NCI-H2081 (cell line): ENCODE measurements at regions not wholly inside any gene's neighbourhood (a gene's known extent, or its start where the extent isn't known, plus 50 kb on each side); places are given as distances from the start of the nearest gene placed in this dataset.

Experiments
- DNase-seq, 2 experiments: peaks; one replicate each; lab custom pipeline; 2025; lab: John Stamatoyannopoulos, UW

DNA sequence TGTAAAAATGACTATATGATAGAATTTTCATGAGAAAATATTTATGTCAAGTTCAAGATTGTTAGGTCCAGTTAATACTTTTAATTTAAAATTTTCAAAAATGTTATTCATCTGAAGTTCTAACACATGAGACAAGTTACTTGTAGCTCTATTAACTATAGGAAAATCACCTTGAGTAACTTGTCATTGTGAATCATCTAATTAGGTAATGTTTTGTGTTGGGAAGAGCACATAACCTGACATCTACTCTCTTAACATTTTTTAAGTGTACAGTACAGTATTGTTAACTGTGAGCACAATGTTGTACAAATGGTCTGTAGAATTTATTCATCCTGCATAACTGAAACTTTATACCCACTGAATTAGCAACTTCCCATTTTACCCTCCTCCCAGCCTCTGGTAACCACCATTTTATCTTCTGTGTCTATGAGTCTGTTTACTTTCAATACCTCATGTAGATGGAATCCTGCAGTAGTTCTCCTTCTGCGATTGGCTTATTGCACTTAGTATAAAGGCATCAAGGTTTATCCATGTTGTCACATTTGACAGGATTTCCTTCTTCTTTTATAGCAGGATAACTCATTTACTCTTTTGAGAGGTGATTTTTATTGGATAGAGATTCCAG lies 54.6 kb downstream of the ARL4A start:
- DNase-seq, result no peak

DNA sequence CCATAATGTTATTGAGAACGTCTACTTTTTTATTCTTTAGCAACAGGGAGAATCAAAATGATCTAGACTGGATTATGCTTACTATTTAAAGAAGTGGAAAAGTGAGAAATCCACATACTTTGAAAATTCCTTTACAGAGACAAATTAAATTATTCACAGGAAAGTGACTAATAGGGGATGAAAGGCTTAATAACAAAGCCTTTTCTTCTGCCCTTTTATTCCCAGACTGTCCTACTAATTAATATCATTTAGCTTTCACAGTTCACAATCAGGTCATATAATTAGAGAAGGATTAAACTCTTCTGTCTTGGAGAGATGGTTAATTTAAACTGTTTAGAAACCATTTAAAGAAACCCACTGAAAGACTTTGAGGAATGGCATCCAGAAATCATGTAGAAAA lies 58.8 kb downstream of the ARL4A start:
- DNase-seq, result no peak

DNA sequence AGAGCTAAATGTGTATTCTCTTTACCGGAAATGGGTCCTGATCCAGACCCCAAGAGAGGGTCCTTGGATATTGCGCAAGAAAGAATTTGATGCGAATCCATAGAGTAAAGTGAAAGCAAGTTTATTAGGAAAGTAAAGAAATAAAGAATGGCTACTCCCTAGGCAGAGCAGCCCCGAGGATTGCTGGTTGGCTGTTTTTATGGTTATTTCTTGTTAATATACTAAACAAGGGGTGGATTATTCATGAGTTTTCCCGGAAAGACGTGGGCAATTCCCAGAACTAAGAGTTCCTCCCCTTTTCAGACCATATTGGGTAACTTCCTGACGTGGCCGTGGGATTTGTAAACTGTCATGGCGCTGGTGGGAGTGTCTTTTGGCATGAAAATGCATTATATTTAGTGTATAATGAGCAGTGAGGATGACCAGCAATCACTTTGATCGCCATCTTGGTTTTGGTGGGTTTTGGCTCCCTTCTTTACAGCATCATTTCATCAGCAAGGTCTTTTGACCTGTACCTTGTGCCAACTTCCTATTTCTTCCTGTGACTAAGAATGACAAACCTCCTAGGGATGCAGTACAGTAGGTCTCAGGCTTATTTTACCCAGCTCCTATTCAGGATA lies 60.4 kb downstream of the ARL4A start:
- no peak for DNase-seq

DNA sequence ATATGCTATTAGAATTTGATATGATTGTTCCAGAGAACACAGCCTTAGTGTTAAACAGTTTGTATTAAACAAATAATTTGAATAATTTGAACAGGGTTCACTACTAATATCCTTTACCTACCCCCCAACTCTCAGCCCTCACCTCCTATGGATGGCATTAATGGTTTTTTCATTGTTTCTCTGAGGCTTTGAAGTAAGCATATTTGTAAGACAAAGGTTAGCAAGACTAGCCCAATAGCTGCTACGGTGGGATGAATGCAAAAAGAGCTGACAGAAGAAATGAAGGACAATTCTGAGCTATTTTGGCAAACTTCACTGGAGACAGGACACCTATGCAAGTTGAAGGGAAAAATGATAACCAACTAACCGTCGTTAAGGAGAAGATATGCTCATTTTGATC lies 61.6 kb downstream of the ARL4A start:
- no peak for DNase-seq

DNA sequence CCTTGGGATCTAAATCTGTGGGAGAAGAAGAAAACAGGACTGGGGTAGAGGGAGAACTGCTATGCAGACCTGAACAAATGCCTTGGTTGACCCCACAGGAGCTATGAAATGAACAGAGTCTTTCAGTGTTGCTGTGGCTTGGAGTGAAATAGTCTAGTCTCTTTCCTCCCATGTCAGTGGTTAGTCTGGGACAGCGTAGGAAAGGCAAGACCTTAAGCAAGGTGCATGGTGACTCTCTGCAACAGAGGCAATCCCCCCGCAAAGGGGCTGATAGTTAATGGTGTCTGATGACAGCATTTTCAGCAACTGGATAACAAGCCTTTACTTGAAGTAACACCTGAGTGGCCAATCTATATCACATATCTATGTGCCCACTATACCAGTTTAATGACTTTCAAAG lies 62.3 kb downstream of the ARL4A start:
- no peak for DNase-seq

DNA sequence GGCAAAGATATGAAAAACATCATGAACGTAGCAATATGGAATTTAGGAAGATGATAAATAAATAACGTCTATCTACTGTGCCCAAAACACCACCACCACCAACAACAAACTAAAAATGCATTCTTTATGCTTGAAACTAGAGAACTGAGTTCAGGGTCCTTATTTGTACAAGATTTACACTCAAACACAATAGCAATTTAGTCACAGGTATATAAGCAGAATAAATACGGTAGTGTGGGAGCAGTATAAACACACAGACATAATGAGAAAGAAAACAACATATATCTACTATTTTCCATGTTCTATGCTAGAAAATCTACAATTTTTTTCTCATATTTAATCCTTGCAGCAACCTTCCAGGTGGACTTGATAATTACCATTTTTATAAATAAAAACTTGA lies 64.3 kb downstream of the ARL4A start:
- no peak for DNase-seq

DNA sequence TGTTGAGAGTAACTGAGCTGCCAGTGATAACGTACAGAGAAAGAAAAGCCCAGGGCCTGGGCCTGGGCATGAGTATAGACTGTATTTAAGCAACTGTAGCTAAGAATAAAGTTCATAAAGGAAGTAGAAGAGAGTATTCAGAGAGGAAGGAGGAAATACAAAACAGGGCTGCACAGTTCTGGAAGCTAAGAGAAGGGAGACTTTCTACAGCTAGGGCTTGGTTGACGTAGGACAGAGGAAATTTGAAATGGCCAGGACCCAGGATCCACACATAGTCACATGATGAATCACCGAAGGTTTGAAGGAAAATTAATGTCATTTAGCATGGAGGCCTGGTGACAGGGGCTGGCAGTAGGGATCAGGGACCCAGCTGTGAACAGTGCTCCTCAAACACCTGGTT lies 66.7 kb downstream of the ARL4A start:
- no peak for DNase-seq

DNA sequence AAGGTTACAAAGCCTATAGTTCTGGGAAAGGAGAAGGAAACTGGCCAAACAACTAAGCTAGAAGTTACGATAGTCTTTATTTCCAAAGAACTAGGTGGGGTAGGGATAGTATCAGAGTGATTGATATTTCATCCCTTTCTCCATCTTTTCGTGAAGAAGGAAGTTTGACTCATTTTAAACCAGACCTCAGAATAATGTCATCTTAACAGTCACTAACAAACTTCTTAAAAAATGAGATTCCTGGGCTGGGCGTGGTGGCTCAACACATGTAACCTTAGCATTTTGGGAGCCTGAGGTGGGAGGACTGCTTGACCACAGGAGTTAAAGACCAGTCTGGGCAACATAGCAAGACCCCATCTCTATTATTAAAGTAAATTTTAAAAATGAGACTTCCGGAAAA lies 69.4 kb downstream of the ARL4A start:
- DNase-seq, result no peak

DNA sequence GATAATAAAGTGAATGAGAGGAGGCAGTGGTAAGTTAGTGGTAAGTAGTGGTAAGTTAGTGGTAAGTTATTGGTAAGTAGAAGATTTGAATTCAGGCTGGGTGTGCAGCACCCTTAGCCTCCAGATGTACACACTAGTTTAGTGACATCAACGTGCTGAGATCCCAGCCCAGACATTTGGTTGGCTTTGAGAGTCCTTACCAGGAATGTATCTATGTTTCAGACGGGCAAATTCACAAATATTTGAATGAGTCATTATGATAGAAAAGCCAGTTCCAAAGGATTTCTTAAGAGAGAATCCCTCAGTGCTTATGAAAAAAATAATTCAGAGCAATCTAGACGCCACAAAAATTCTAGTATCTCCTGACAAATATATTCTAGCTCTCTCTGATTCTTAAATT lies 70.0 kb downstream of the ARL4A start:
- DNase-seq, result no peak

DNA sequence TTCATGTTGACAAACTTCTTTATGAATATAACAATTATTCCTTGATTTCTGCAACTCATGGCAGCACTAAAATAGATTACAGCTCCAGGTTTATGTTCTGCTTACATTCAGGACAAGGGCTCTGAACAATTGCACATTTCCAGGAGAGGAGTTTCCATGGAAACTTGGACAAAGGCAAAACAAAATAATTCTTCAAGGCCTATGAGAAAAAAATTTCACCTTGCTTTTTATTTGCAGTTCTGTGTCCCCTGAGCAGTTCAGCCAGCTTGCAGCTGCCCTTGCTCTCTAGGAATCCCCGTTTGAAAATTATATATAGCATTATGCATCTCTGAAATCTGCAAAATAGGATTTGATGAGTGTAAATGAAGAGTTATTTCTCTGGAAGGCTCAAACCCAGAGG lies 71.7 kb downstream of the ARL4A start:
- DNase-seq, result peak; percentile 61 to 76

DNA sequence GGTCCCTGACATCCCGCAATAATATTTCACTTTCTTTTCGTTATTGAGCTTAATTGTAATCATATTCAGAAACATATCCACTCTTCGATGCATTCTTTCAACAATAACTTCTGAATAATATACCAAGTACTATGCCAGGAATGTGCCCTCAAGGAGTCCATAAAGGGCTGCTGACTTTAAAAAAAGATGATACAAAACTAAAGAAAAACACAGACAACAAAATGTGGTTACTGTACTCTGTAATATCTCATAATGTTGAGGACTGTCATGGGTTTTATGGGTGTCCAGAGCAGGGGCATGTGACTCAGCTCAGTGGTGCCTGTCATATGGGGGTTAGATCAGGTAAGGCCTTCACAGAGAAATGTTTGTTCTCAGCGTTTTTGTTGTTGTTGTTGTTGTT lies 73.7 kb downstream of the ARL4A start:
- DNase-seq, result no peak

DNA sequence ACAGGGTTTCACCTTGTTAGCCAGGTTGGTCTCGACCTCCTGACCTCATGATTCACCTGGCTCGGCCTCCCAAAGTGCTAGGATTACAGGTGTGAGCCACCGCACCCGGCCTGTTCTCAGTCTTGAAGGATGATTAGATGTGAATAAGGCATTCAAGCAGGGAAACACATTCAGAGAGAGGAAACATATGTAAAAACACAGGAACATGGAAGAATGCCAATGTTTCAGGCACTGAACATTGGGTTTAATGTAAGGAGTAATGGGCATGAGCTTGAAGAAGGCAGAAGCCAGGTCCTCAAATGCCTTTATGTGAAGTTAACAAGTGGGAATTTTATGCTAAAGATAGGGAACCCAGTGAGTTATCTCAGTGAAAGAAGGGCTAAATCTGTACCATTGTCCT lies 74.3 kb downstream of the ARL4A start:
- no peak for DNase-seq

DNA sequence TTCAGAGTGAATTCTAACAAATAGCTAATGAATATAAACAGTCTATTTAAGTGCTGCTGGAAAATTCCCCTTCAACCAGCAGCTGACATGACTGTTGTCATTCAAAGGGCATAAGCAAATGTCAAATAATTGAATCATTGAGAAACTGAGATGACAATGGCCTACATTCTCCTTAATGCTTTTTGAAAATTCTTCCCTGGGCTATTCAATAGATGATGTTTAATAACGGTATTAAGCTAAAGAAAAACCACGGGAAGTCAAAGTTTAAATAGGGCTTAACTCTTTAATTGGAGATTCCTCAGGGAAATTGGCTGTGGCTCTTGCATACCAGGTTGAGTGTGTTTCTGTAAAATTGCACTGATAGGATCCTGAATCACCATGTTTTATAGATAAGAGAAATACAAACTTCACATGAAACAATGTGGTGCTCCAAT lies 77.0 kb downstream of the ARL4A start:
- DNase-seq, result no peak

DNA sequence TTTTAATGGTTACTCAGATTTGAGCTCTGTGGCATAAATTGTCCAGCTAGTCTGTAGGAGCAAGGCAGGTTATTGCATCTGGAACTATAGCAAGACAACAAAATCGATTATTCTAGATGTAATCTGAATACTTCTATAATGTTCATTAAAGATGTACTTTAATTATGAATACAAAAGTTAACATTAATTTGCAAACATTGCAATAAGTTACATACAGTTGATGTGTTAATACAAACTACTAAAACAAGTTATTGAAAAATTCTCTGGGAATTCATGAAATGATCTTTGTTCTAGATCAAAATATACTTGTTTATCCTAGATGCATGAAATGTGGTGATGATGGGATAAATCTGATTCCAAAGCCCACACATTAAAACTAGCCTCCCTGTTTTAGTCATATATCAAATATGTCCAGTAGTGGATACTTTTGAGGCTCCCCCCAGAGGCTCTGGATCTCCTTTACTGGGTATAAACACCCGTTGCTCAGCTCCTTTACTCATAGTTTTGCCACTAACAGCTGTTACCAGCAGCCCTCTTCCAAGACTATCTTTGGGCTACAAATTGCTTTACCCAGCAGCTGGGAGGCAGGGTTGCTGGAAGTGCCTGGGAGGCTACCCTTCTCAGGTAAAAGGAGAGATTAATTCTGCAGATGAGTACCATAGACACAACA lies 78.1 kb downstream of the ARL4A start:
- no peak for DNase-seq

DNA sequence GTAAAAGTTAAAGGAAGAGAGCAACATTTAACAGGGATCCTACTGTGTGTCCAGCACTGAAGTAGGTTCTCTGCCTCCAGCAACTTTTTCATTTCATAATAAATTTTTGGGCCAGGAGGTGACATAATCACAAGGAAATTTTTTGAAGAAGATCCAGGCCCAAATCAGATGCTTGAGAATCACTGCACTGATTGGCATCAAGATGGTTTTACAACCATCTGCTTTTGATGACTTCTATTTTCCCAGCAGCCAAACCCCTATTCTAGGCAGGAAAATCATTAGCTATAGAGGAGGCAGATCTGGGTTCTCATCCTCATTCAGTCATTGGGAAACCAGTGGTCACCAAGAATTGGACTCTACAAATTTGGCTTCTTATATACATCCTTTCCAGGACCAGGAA lies 79.0 kb downstream of the ARL4A start:
- DNase-seq, result no peak

DNA sequence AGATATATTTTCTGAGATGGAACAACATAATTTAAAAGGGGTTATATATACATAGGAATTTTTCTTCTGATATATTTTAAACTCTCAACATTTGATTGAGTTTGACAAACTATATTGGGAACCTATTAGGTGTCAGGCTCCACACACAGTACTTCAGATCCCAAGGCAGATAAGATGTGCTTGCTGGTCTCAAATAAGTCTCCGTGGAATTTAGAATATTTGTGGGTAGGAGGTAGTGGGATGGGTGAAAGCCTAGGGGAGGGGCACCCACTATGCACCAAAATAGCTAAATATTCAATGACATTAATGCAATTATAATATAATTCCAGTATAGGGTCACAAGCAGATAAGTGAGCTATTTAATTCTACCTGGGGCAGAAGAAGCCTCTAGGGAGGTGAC lies 81.5 kb downstream of the ARL4A start:
- no peak for DNase-seq

DNA sequence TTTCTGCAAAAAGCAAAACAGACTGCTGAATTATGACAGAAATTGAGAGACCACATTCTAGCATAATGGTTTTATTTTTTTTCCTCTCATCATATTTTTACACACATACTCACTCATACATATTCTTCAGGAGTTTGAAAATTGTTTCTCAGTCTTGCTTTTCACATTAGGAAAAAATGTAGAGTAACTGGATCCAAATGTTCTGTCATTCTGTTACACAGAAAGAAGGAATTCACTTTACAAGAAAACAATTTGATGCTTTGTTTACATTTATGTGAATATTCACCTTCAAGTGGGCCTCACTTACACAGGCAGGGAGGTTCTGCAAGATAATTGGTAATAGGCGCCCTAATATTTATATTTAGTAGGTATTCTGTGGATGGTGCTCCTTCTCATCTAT lies 82.0 kb downstream of the ARL4A start:
- DNase-seq, result no peak

DNA sequence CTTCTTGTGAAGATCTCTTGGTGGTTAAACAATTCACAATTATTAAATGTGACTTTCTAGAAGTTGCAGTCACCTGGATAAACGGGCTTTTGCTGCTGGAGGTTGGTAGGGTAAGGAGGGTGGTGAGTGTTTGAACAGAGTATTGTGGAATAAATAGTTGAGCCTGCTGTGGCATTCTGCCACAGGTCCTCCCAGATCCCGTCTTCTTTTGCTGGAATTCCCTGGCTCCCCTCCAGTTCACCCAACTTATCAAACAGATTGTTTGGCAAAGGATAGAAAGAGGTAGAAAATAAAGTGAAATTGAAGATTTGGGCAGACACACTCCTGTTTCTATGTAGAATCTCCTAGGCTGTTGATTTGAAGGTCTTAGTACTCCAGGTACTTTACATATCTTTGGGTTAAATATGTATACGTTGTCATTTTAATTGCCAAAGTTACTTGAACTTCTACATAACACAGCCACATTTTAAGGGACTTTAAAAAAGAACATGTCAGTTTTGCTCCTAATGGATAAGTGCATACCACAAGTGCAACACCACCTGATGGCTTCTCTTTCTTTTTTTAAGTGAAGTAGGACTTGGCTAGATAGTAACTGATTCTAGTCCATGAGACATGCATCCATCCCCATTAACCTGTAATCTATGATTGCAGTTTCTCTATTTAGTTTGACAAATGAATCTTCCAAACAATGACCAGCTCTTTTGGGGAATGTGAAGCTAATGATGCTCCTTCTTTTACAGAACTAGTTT lies 83.0 kb downstream of the ARL4A start:
- peak in 1 of 2 experiments; percentile 49 for DNase-seq

DNA sequence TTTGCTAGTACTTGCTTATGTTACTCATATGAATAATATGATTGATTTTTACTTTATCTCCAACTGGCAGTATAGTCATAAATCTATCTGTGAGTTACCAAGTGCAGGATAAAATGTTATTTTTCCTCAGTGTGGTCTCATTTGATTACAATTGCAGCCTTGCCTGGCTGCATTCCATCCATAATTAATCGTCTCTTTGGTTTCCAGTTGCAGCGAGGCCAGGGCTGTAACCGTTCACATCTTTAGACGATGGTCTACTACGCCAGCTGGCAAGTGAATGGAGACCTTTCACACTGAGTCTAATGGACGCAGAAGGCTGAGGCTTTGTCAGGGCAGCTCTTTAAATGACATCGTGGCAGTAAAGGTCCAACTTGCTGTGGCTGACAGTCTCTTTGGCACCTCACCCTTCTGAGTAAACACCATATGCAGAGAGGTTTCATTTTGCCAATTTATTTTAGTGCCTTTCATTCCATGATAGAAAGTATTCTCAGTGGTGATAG lies 84.0 kb downstream of the ARL4A start:
- peak; percentile 73 to 95 for DNase-seq

DNA sequence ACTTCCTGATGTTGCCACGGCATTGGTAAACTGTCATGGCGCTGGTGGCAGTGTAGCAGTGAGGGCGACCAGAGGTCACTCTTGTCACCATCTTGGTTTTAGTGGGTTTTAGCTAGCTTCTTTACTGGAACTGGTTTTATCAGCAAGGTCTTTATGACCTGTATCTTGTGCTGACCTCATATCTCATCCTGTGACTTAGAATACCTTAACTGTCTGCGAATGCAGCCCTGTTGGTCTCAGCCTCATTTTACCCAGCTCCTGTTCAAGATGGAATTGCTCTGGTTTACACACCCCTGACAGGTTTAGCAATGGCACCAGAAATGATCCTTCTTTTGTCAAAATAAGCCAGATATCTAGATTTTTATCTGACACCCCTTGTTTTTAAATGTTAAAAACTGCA lies 85.3 kb downstream of the ARL4A start:
- no peak for DNase-seq

DNA sequence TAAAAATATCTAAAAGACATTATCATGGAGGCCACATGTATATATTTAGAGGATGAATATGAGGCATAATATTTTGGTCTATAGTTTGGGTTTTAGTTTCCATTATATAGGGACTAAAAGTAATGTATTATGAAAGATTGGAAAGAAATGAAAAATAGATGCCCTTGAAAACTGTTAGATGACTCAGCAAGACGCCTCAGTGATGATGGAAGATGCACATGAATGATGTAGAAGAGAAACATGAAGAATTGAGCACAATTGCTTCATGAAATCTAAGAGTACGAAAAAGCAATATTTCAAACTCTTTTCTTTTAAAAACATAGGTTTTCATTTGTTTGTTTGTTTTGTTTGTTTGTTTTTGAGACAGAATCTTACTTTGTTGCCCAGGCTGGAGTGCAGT lies 89.8 kb downstream of the ARL4A start:
- DNase-seq, result no peak

DNA sequence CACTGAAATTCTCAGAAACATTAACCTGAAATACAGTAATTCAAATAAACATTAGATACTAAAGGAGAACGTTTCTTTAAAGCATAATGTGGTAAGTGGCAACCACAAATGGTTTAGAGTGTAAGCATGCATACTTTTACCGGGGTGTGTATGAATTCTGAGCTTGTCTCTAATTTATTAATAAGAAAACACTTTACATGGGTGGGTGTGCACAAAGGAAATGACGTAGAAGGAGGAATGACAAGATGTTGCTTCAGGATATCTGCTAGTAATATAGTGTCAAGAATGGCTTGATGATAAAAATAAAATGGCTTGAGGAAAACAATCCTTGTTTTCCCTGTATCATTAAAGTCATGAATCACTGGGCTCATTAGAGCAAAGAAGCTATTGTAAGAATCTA lies 92.5 kb downstream of the ARL4A start:
- DNase-seq, result no peak
